Body of pancreas (tissue), 4 donors: ENCODE measurements at regions not wholly inside any gene's neighbourhood (a gene's known extent, or its start where the extent isn't known, plus 50 kb on each side); places are given as distances from the start of the nearest gene placed in this dataset.

Source experiments
- POLR2A ChIP-seq, 3 donors: fragments of 450-650 bp; IDR thresholded peaks; one replicate each; pipeline ENCODE4 v1.6.1; 2016; ENCODE audit warnings: antibody characterized with exemption in 3 of 3, mild to moderate bottlenecking in 2 of 3
- TF ChIP-seq, protein P1 (sequence below), 7 experiments: fragments of 450-650 bp in 4 of 7; fragments of 200-600 bp in 3 of 7; sonication (generic) in 3 of 7; IDR thresholded peaks; one replicate each; pipeline ENCODE4 v1.5.1; 2016 to 2019; ENCODE audit warnings: antibody characterized with exemption in 7 of 7

DNA sequence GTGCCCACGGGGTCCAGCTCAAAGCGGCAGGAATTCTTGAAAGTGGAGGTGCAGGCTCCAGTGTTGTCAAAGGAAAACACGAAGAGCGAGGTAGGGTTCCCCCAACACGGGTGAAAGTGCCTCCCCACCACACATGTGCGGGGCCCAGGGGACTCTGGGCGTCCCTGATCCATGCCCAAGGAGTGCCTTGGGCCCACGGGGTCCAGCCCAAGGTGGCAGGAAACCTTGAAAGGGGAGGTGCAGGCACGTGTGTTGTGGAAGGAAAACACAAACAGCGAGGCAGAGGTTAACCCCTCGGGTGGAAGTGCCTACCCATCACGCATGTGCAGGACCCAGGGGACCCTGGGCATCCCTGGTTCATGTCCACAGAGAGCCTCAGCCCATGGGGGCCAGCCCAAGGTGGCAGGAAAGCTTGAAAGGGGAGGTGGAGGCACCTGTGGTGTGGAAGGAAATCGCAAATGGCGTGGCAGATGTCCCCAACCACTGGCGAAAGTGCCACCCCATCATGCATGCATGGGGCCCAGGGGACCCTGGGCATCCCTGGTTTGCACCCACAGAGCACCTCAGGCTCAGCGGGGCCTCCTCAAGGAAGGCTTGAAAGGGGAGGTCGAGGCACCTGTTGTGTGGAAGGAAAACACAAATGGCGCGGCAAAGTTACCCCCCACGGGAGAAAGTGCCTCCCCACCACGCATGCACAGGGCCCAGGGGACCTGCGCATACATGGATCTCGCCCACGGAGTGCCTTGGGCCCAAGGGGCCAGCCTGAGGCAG is 584.6 kb downstream of the ALG10 start:
- TF ChIP-seq, protein P1, sequence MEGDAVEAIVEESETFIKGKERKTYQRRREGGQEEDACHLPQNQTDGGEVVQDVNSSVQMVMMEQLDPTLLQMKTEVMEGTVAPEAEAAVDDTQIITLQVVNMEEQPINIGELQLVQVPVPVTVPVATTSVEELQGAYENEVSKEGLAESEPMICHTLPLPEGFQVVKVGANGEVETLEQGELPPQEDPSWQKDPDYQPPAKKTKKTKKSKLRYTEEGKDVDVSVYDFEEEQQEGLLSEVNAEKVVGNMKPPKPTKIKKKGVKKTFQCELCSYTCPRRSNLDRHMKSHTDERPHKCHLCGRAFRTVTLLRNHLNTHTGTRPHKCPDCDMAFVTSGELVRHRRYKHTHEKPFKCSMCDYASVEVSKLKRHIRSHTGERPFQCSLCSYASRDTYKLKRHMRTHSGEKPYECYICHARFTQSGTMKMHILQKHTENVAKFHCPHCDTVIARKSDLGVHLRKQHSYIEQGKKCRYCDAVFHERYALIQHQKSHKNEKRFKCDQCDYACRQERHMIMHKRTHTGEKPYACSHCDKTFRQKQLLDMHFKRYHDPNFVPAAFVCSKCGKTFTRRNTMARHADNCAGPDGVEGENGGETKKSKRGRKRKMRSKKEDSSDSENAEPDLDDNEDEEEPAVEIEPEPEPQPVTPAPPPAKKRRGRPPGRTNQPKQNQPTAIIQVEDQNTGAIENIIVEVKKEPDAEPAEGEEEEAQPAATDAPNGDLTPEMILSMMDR (IDR thresholded peaks at IDR 0.05) = no peak
- no peak for TF ChIP-seq POLR2A (IDR thresholded peaks at IDR 0.05)
